Stomach (tissue), 8 donors: ENCODE measurements at regions not wholly inside any gene's neighbourhood (a gene's known extent, or its start where the extent isn't known, plus 50 kb on each side); places are given as distances from the start of the nearest gene placed in this dataset.

Experiments
- DNase-seq, 2 donors: peaks; one replicate each; pipeline versions ENCODE4 v3.0.0 to v3.0.0-alpha.2; 2013 to 2019
- H3K27ac ChIP-seq, 5 donors: fragments of 200-600 bp in 4 of 5; sonication (generic) in 4 of 5; one replicate each; pipeline ENCODE4 v1.5.1; 2013 to 2019; ENCODE audit warnings: mild to moderate bottlenecking in 1 of 5, moderate library complexity in 1 of 5
- H3K27me3 ChIP-seq, 3 donors: fragments of 200-600 bp; sonication (generic); one replicate each; pipeline ENCODE4 v1.5.1; 2017 to 2019; ENCODE audit warnings: mixed run types in 1 of 3
- H3K36me3 ChIP-seq, 4 donors: fragments of 200-600 bp; sonication (generic); 1 replicate in 3 of 4; 2 replicates in 1 of 4; pipeline ENCODE4 v1.5.1; 2016 to 2019
- H3K4me1 ChIP-seq, 4 donors: fragments of 200-600 bp; sonication (generic); one replicate each; pipeline ENCODE4 v1.5.1; 2016 to 2019
- H3K4me3 ChIP-seq, 4 donors: fragments of 200-600 bp; sonication (generic) in 3 of 4; one replicate each; pipeline ENCODE4 v1.5.1; 2016 to 2019; ENCODE audit warnings: mild to moderate bottlenecking in 1 of 4
- H3K9me3 ChIP-seq, 4 donors: fragments of 200-600 bp; sonication (generic); one replicate each; pipeline ENCODE4 v1.5.1; 2016 to 2019
- CTCF ChIP-seq, 7 experiments: fragments of 450-650 bp in 4 of 7; fragments of 200-600 bp in 3 of 7; sonication (generic) in 3 of 7; IDR thresholded peaks; one replicate each; pipeline ENCODE4 v1.5.1; 2016 to 2019; ENCODE audit warnings: antibody characterized with exemption in 7 of 7, control low read depth in 2 of 7, mild to moderate bottlenecking in 1 of 7
- EP300 ChIP-seq: sonication (generic); formaldehyde crosslinking; IDR thresholded peaks from one replicate; pipeline ENCODE4 v1.6.1; 2017; ENCODE audit warnings: antibody characterized with exemption
- POLR2A ChIP-seq, 4 donors: fragments of 450-650 bp; IDR thresholded peaks; one replicate each; pipeline ENCODE4 v1.6.1; 2016; ENCODE audit warnings: antibody characterized with exemption in 4 of 4, control low read depth in 2 of 4, mild to moderate bottlenecking in 1 of 4, moderate library complexity in 1 of 4
- POLR2AphosphoS5 ChIP-seq, 3 donors: sonication (generic); formaldehyde crosslinking; IDR thresholded peaks; one replicate each; pipeline ENCODE4 v1.6.1; 2016; ENCODE audit warnings: antibody characterized with exemption in 3 of 3
- WGBS, 5 donors: extraction: QIAGEN DNeasy Blood & Tissue Kit in 3 of 5; methylation state at CpG; one replicate each; pipeline versions ENCODE4 v1.1.5 to v1.1.7; 2013 to 2018; 5-methylcytosine and 5-hydroxymethylcytosine counted together
- intact Hi-C: fragments of 100-400 bp; cut with DNase I; formaldehyde crosslinking; loops from one replicate; pipeline ENCODE4 v1.15.1; 2023; ENCODE audit warnings: low total_unique reads
- donor health status: healthy with polysubstance abuse.
- donor health status: Bipolar disorder and iron deficiency.
- donor health status: healthy.

- Histone ChIP-seq H3K27ac (no peak overlapping the region), H3K9me3 (no peaks in the 10 kb centered on the region), H3K4me3 (no peak overlapping the region), H3K27me3 (no peaks in the 10 kb centered on the region), H3K36me3 (no peaks in the 10 kb centered on the region), H3K4me1 (no peaks in the 10 kb centered on the region)
- WGBS, 5 donors: 44 to 65% (median 53%) methylated on average over 1 of the region's 1 CpG
- DNase-seq: no peak
- TF ChIP-seq CTCF (IDR thresholded peaks at IDR 0.05): no peak
- TF ChIP-seq POLR2A (IDR thresholded peaks at IDR 0.05): no peak
- no peak for TF ChIP-seq EP300
- TF ChIP-seq POLR2AphosphoS5 (IDR thresholded peaks at IDR 0.05): no peak
- intact Hi-C loops: no loop called here
Observed at GRCh38 chr2:167697194-167697593, 550.2 kb downstream of the STK39 start.

- Histone ChIP-seq H3K9me3 (no peaks in the 10 kb centered on the region), H3K4me3 (no peak overlapping the region), H3K36me3 (no peaks in the 10 kb centered on the region), H3K27me3 (no peaks in the 10 kb centered on the region), H3K4me1 (no peaks in the 10 kb centered on the region), H3K27ac (no peak overlapping the region)
- intact Hi-C loops: no loop called here
- no peak for TF ChIP-seq POLR2AphosphoS5 (IDR thresholded peaks at IDR 0.05)
- no peak for TF ChIP-seq CTCF (IDR thresholded peaks at IDR 0.05)
- TF ChIP-seq POLR2A (IDR thresholded peaks at IDR 0.05): no peak
- TF ChIP-seq EP300: no peak
- 70 to 81% (median 74%) methylated on average over 2 of the region's 2 CpGs for WGBS, 5 donors
- no peak for DNase-seq
Observed at GRCh38 chr2:167692936-167693335, 554.5 kb downstream of the STK39 start.

GRCh38 chr2:167692191-167692590 lies 555.2 kb downstream of the STK39 start:
- no peaks in the 10 kb centered on the region for H3K4me1 ChIP-seq
- H3K27ac ChIP-seq: no peak overlapping the region
- intact Hi-C loops: no loop called here
- no peak overlapping the region for H3K4me3 ChIP-seq
- no peak for DNase-seq
- H3K36me3 ChIP-seq: no peaks in the 10 kb centered on the region
- 92 to 97% (median 95%) methylated on average over 1 of the region's 1 CpG for WGBS, 5 donors
- no peaks in the 10 kb centered on the region for H3K9me3 ChIP-seq
- H3K27me3 ChIP-seq: no peaks in the 10 kb centered on the region
- TF ChIP-seq EP300 (no peak), POLR2A (IDR thresholded peaks at IDR 0.05) (no peak), CTCF (IDR thresholded peaks at IDR 0.05) (no peak), POLR2AphosphoS5 (IDR thresholded peaks at IDR 0.05) (no peak)

GRCh38 chr2:167689444-167689843 lies 558.0 kb downstream of the STK39 start:
- H3K4me3 ChIP-seq: no peak overlapping the region
- H3K4me1 ChIP-seq: no peaks in the 10 kb centered on the region
- intact Hi-C loops: no loop called here
- H3K9me3 ChIP-seq: no peaks in the 10 kb centered on the region
- no peak for DNase-seq
- H3K36me3 ChIP-seq: no peaks in the 10 kb centered on the region
- WGBS, 5 donors: 86 to 92% (median 89%) methylated on average over 2 of the region's 2 CpGs
- TF ChIP-seq POLR2A (IDR thresholded peaks at IDR 0.05) (no peak), EP300 (no peak), CTCF (IDR thresholded peaks at IDR 0.05) (no peak), POLR2AphosphoS5 (IDR thresholded peaks at IDR 0.05) (no peak)
- H3K27ac ChIP-seq: no peak overlapping the region
- H3K27me3 ChIP-seq: no peaks in the 10 kb centered on the region
